LoVo (cell line): ENCODE measurements at regions not wholly inside any gene's neighbourhood (a gene's known extent, or its start where the extent isn't known, plus 50 kb on each side); places are given as distances from the start of the nearest gene placed in this dataset.

ENCODE experiments used
- DNase-seq: peaks from one replicate; pipeline ENCODE4 v3.0.0-alpha.2; 2016; ENCODE audit warnings: low spot score

GRCh38 chr13:97631158-97631557 lies 197.2 kb downstream of the RAP2A start:
- no peak for DNase-seq

- no peak for DNase-seq
Observed at GRCh38 chr13:97639236-97639635, 205.3 kb downstream of the RAP2A start.

DNA sequence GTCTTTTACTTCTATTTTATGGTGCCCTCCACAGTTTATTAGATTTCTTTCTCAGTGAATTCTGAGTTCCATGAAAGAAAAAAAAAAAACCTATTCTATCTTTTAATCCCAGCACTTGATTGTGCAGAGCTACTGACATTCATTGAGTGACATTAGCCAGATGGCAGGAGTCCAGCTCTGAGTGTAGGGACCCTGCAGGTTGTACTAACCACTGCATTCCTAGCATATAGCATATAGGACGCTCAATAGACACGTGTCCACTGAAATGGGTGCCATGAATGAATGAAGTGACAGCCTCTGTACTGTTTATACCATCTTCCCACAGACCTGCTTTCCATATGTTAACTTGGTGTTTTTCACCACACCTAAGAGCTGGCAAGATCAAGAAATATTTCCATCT lies 206.3 kb downstream of the RAP2A start:
- DNase-seq, result no peak

DNA sequence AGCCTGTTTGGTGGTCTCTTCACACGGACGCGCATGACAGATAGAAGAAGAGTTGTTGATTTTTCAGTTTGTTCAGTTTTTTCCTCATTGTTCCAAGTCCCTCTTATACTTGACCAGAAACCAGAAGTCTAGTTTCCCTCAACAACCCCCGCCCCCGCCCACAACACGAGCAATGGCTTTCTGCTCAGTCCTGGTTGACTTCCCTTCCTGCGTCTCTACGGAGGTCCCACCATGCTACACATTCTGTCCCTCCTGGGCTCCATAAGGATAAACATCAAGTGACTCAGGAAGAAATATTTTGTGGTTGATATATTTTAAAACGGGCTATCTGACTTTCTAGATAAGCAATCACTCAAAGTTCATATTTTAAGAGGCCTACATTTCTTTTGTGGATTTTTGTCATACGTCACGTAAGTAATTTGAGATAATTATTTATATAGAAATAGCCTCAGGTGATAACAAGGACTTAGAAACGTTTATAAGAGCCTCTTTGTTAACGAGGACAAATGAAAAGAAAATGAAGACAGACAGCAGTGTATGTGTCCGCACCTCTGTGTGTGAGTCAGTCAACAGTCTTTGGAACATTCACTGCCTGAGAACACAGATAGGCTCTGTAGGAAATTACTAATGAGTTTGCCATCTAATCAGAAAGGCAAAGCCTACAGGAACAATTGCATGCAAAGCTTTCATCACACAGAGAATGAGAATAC lies 214.4 kb downstream of the RAP2A start:
- DNase-seq, result no peak

GRCh38 chr13:97648881-97649224 lies 214.9 kb downstream of the RAP2A start:
- no peak for DNase-seq

DNA sequence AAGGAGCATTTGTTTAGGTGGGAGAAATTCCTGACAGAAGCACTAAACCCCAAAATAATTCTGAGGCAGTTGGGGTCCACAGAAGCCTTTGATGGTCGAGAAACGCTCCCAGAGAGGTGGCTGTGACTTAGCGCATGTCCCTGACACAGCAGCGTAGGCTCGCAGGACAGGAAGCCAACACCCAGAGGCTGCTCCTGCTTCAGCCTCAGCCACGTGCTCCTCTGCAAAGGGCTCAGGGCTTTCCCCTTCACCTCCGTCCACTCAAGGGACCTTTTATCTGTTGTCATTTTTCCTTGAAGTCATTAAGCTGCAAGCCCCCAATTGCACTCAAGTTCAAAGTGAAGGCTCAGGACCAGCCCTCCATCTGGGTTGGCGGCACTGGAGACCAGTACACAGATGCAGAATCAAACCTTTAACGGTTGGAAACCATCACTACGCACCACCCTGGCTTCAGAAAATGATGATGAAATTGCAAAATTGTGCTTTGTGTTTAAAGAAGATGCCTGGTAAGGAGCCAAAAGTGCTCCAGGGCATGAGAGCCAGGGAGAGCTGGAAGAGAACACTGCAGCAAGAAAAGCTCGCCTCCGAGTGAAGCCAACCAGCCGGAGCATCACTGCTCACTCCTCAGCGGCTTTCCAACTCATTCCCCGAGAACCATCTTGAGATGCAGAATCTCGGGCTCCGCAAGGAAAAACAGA lies 219.6 kb downstream of the RAP2A start:
- no peak for DNase-seq

- DNase-seq, result no peak
Observed at GRCh38 chr13:97654236-97654635, 220.3 kb downstream of the RAP2A start.

GRCh38 chr13:97658556-97658955 lies 224.6 kb downstream of the RAP2A start:
- no peak for DNase-seq

DNA sequence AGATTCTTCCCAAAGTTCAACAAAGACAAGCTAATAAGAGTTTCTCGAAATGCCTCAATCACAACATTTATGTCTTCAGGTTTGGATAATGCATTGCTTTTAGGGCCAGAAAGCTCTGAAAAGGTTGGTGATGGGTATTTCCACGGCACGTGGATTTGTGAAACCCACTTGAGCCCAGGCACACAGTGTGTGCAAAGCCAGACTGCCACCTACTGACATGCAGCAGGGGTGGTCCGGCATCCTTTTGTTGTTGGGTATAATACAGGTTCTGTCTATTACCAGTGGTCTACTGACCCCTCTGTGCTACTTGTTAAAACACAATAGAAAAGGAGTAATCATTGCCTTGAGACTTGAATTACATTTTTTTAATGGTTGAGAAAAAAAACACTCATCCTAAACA lies 225.6 kb downstream of the RAP2A start:
- no peak for DNase-seq

- DNase-seq, result no peak
Observed at GRCh38 chr13:97660594-97661260, 226.8 kb downstream of the RAP2A start.

GRCh38 chr13:97686594-97686993 lies 252.6 kb downstream of the RAP2A start:
- no peak for DNase-seq

DNA sequence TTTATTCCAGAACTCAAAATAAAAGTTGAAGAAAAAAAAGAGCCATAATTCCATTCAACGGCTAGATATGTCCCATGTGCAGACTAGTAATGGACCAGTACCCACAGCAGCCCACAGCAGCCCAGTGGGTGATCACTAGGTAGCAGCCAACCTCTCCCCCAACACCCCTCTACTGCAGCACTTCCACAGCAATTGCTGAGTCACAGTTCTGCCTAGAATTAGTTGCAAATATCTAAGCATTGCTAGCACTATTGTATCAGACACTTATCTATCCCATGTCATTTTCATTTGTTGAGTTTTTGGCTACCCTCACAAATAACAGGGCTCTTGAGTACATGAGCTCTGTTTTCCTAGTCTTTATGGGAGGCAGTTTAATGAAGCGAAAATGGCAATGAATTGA lies 258.7 kb downstream of the RAP2A start:
- no peak for DNase-seq

GRCh38 chr13:97695684-97696083 lies 257.8 kb upstream of the IPO5 start:
- no peak for DNase-seq

- DNase-seq, result no peak
Observed at GRCh38 chr13:97696921-97697320, 256.6 kb upstream of the IPO5 start.

GRCh38 chr13:97700306-97700848 lies 253.1 kb upstream of the IPO5 start:
- DNase-seq, result no peak

- no peak for DNase-seq
Observed at GRCh38 chr13:97702614-97703013, 250.9 kb upstream of the IPO5 start.

- no peak for DNase-seq
Observed at GRCh38 chr13:97710797-97711196, 242.7 kb upstream of the IPO5 start.

GRCh38 chr13:97712770-97713169 lies 240.7 kb upstream of the IPO5 start:
- DNase-seq, result no peak

DNA sequence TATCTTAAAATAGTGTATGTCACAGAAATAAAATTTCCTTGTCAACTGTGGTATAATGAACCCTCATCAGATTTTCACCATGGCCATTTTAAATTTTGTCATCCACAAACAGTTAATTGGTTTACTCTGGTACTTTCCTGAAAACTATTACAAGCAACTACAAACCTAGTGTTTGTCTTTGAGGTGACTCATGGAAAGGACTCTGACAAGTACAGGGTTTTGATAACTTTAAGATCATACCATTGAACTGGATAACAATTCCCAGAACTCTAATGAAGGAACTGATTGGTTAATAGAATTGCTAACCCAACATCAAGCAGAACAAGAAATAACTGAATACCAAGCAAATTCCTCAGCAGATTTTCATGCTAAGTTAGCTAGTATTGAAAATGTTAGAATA lies 237.7 kb upstream of the IPO5 start:
- no peak for DNase-seq

DNA sequence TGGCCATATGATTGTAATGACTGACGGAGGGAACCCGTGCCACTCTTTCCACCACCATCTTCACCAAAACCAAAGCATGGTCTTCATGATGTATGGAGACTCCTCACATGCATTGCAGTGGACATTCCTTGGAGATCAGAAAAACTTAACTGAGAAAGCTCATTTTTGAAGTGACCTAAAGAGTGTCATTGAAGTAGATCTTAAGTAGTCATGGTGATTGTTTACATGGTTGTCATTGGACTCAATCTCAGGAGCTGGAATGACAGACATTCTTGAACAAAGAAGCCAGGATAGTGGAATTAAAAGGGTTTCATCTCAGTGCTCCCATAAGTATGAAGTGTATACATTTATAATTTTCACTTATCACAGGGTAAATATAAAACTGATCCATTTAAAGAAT lies 236.7 kb upstream of the IPO5 start:
- DNase-seq, result no peak

DNA sequence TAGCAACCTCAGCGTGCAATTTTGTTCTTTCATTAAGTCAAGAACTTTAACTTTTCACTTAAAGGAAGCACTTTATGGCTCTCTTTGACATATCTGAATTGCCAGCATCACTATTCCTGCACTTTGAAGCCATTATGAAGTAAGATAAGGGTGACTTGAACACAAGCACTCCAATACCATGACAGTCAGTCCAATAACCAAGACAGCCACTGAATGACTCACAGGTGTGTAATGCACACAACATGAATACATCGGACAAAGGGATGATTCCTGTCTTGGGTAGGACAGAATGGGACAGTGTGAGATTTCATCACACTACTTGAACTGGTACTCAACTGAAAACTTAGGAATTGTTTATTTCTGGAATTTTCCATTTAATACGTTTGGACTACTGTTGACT lies 233.7 kb upstream of the IPO5 start:
- DNase-seq, result no peak

DNA sequence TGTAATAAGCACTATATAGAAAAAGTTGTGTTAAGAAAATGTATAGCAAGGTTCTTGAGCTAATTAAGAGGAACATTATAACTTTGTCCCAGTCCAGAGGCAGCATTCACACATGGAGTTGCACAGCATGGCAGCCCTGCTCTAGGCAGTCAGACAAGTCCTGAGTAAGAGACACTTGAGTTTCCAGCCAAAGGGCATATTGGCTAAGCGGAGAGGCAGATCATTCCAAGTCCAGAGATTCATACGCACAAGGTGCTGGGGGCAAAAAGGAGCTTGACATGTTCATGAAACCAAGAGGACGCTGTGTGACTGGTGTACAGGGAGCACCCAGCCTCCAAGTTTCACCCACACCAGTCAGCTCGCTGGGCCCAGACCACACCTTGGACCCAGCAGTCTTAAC lies 232.6 kb upstream of the IPO5 start:
- DNase-seq, result no peak

DNA sequence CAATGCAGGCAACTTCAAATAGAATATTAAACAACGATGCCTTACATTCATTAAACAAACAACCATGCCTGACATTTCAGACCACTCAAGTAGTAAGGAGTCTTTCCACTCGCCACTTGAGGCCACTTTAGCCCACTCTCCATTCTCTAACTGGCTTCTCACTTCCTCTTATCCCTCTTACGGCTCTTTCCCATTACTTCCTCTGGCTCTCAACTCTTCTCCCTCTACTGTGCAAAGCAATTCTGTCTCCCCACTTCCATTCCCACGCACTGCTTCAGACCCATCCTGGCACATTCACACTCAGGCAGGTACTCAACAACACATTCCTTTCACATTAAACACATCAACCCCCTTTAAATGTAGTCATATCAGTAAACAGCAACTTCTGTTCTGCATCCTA lies 229.8 kb upstream of the IPO5 start:
- DNase-seq, result no peak
